Neuronal stem cell (in vitro differentiated cells): ENCODE measurements at regions not wholly inside any gene's neighbourhood (a gene's known extent, or its start where the extent isn't known, plus 50 kb on each side); places are given as distances from the start of the nearest gene placed in this dataset.

Experiments used
- DNase-seq: peaks from one replicate; pipeline ENCODE4 v3.0.0-alpha.2; 2013; ENCODE audit warnings: low spot score
- H2AFZ ChIP-seq: one replicate; pipeline ENCODE4 v1.6.1; 2013; ENCODE audit warnings: mild to moderate bottlenecking, low read length, inconsistent platforms
- H2AK5ac ChIP-seq: 2 replicates; pipeline ENCODE4 v1.6.1; 2013; ENCODE audit warnings: low read depth, mild to moderate bottlenecking, inconsistent platforms, low read length, moderate library complexity, mixed read lengths
- H2BK120ac ChIP-seq: 2 replicates; pipeline ENCODE4 v1.6.1; 2013; ENCODE audit warnings: low read depth, mild to moderate bottlenecking, inconsistent platforms, low read length, moderate library complexity, mixed read lengths
- H2BK12ac ChIP-seq: one replicate; pipeline ENCODE4 v1.6.1; 2013; ENCODE audit warnings: low read length, inconsistent platforms
- H2BK15ac ChIP-seq: 2 replicates; pipeline ENCODE4 v1.6.1; 2013; ENCODE audit warnings: mild to moderate bottlenecking, low read length, inconsistent platforms, mixed read lengths
- H2BK5ac ChIP-seq: one replicate; pipeline ENCODE4 v1.6.1; 2013; ENCODE audit warnings: inconsistent platforms, mild to moderate bottlenecking, low read length, moderate library complexity
- H3K14ac ChIP-seq: one replicate; pipeline ENCODE4 v1.6.1; 2013; ENCODE audit warnings: low read length, inconsistent platforms
- H3K18ac ChIP-seq: 2 replicates; pipeline ENCODE4 v1.6.1; 2013; ENCODE audit warnings: low read length, inconsistent platforms
- H3K23ac ChIP-seq: 2 replicates; pipeline ENCODE4 v1.6.1; 2013; ENCODE audit warnings: low read depth, mild to moderate bottlenecking, mixed read lengths, low read length, inconsistent platforms; ENCODE audit not compliant: poor library complexity
- H3K27ac ChIP-seq: replicated peaks from 3 replicates; pipeline ENCODE4 v1.5.1; 2013; ENCODE audit warnings: low read length, inconsistent platforms
- H3K27me3 ChIP-seq, 3 experiments: 2 replicates each; pipeline ENCODE4 v1.6.1; 2013; ENCODE audit warnings: low read length in 3 of 3, mild to moderate bottlenecking in 2 of 3, inconsistent platforms in 1 of 3, low read depth in 1 of 3, mixed read lengths in 1 of 3, moderate library complexity in 1 of 3; ENCODE audit not compliant: control insufficient read depth in 3 of 3, insufficient read depth in 3 of 3
- H3K36me3 ChIP-seq, 2 donors: replicated peaks in 1 of 2; 2 replicates each; pipeline ENCODE4 v1.6.1; 2013; ENCODE audit warnings: low read length in 2 of 2; ENCODE audit not compliant: control insufficient read depth in 2 of 2, insufficient read depth in 2 of 2
- H3K4ac ChIP-seq: 2 replicates; pipeline ENCODE4 v1.6.1; 2013; ENCODE audit warnings: inconsistent platforms, mild to moderate bottlenecking, low read length, moderate library complexity
- H3K4me1 ChIP-seq, 2 donors: 1 replicate in 1 of 2; 2 replicates in 1 of 2; pipeline ENCODE4 v1.6.1; 2013; ENCODE audit warnings: low read length in 2 of 2, low read depth in 1 of 2; ENCODE audit not compliant: control insufficient read depth in 2 of 2, insufficient read depth in 1 of 2
- H3K4me2 ChIP-seq: one replicate; pipeline ENCODE4 v1.6.1; 2013; ENCODE audit warnings: mild to moderate bottlenecking, low read length, inconsistent platforms; ENCODE audit not compliant: insufficient read depth, poor library complexity, severe bottlenecking
- H3K4me3 ChIP-seq, 2 donors: 2 replicates each; pipeline ENCODE4 v1.5.1; 2013; ENCODE audit warnings: low read length in 2 of 2, mild to moderate bottlenecking in 2 of 2, inconsistent platforms in 1 of 2, moderate library complexity in 1 of 2
- H3K79me1 ChIP-seq: one replicate; pipeline ENCODE4 v1.6.1; 2013; ENCODE audit warnings: low read depth, mild to moderate bottlenecking, inconsistent platforms, low read length, moderate library complexity
- H3K9ac ChIP-seq: one replicate; pipeline ENCODE4 v1.6.1; 2013; ENCODE audit warnings: mild to moderate bottlenecking, low read depth, low read length, inconsistent platforms; ENCODE audit not compliant: poor library complexity
- H3K9me3 ChIP-seq, 2 donors: replicated peaks in 1 of 2; 2 replicates each; pipeline versions ENCODE3 to v1.6.1; 2013; ENCODE audit warnings: low read length in 2 of 2, mild to moderate bottlenecking in 2 of 2, inconsistent platforms in 1 of 2, low read depth in 1 of 2, mixed read lengths in 1 of 2, moderate library complexity in 1 of 2; ENCODE audit not compliant: control insufficient read depth in 2 of 2, insufficient read depth in 1 of 2
- H4K8ac ChIP-seq: one replicate; pipeline ENCODE4 v1.6.1; 2013; ENCODE audit warnings: low read depth, mild to moderate bottlenecking, inconsistent platforms, low read length, moderate library complexity
- H4K91ac ChIP-seq: one replicate; pipeline ENCODE4 v1.6.1; 2013; ENCODE audit warnings: low read length, low read depth, mild to moderate bottlenecking, inconsistent platforms; ENCODE audit not compliant: poor library complexity
- WGBS, 2 donors: extraction: QIAGEN DNeasy Blood & Tissue Kit; methylation state at CpG; one replicate each; pipeline ENCODE4 v1.1.7; 2013; ENCODE audit warnings: missing lambda C conversion rate in 2 of 2, mixed read lengths in 1 of 2; ENCODE audit not compliant: insufficient read length in 2 of 2, insufficient replicate concordance in 1 of 2; ENCODE audit errors: extremely low coverage in 2 of 2; 5-methylcytosine and 5-hydroxymethylcytosine counted together

- no peak overlapping the region for H2AK5ac ChIP-seq
- H4K91ac ChIP-seq = no peak overlapping the region
- no peak overlapping the region for H3K27ac ChIP-seq
- H2BK120ac ChIP-seq = no peak overlapping the region
- WGBS, 2 donors = no CpG with 5 or more reads among the region's 3 CpGs
- no peak overlapping the region for H3K9ac ChIP-seq
- no peak overlapping the region for H4K8ac ChIP-seq
- no peak overlapping the region for H2BK12ac ChIP-seq
- H3K79me1 ChIP-seq = no peaks in the 10 kb centered on the region
- H3K4me1 ChIP-seq = no peaks in the 10 kb centered on the region
- H2BK15ac ChIP-seq = no peak overlapping the region
- no peak overlapping the region for H3K4me2 ChIP-seq
- no peak overlapping the region for H3K23ac ChIP-seq
- no peak overlapping the region for H3K4ac ChIP-seq
- no peak overlapping the region for H2AFZ ChIP-seq
- no peaks in the 10 kb centered on the region for H3K36me3 ChIP-seq
- no peak overlapping the region for H3K4me3 ChIP-seq
- H3K18ac ChIP-seq = no peak overlapping the region
- H3K27me3 ChIP-seq = no peaks in the 10 kb centered on the region
- no peak overlapping the region for H3K14ac ChIP-seq
- DNase-seq = no peak
- no peaks in the 10 kb centered on the region for H3K9me3 ChIP-seq
- H2BK5ac ChIP-seq = no peak overlapping the region
Measured at GRCh38 chr6:148235446-148235845, 107.2 kb upstream of the SASH1 start.

- Histone ChIP-seq H2BK15ac (no peak overlapping the region), H3K14ac (no peak overlapping the region), H3K27ac (no peak overlapping the region), H3K9ac (no peak overlapping the region), H4K91ac (no peak overlapping the region), H4K8ac (no peak overlapping the region), H3K4me3 (no peak overlapping the region), H2BK12ac (no peak overlapping the region), H3K4ac (no peak overlapping the region), H3K79me1 (no peaks in the 10 kb centered on the region), H3K27me3 (no peaks in the 10 kb centered on the region), H2AK5ac (no peak overlapping the region), H3K23ac (no peak overlapping the region), H2BK5ac (no peak overlapping the region), H3K18ac (no peak overlapping the region), H3K4me1 (no peaks in the 10 kb centered on the region), H2BK120ac (no peak overlapping the region), H2AFZ (no peak overlapping the region), H3K4me2 (no peak overlapping the region), H3K9me3 (no peaks in the 10 kb centered on the region), H3K36me3 (no peaks in the 10 kb centered on the region)
- DNase-seq = no peak
- no CpG with 5 or more reads among the region's 7 CpGs for WGBS, 2 donors
Measured at GRCh38 chr6:148238713-148239112, 103.9 kb upstream of the SASH1 start.

- no peak overlapping the region for H3K9ac ChIP-seq
- H3K9me3 ChIP-seq = no peaks in the 10 kb centered on the region
- no peak overlapping the region for H2BK120ac ChIP-seq
- H3K23ac ChIP-seq = no peak overlapping the region
- H3K4me2 ChIP-seq = no peak overlapping the region
- no peak overlapping the region for H2BK15ac ChIP-seq
- no CpG with 5 or more reads among the region's 5 CpGs for WGBS, 2 donors
- H3K79me1 ChIP-seq = no peaks in the 10 kb centered on the region
- H3K27ac ChIP-seq = no peak overlapping the region
- no peak overlapping the region for H3K4ac ChIP-seq
- H3K14ac ChIP-seq = no peak overlapping the region
- H3K18ac ChIP-seq = no peak overlapping the region
- DNase-seq = no peak
- no peak overlapping the region for H3K4me3 ChIP-seq
- H2AK5ac ChIP-seq = no peak overlapping the region
- no peaks in the 10 kb centered on the region for H3K4me1 ChIP-seq
- no peaks in the 10 kb centered on the region for H3K36me3 ChIP-seq
- no peak overlapping the region for H2AFZ ChIP-seq
- no peaks in the 10 kb centered on the region for H3K27me3 ChIP-seq
- H2BK5ac ChIP-seq = no peak overlapping the region
- H4K8ac ChIP-seq = no peak overlapping the region
- H4K91ac ChIP-seq = no peak overlapping the region
- no peak overlapping the region for H2BK12ac ChIP-seq
Measured at GRCh38 chr6:148239215-148239614, 103.4 kb upstream of the SASH1 start.

- Histone ChIP-seq H2BK12ac (no peak overlapping the region), H2BK120ac (no peak overlapping the region), H4K8ac (no peak overlapping the region), H3K9me3 (no peaks in the 10 kb centered on the region), H3K18ac (no peak overlapping the region), H3K23ac (no peak overlapping the region), H3K4ac (no peak overlapping the region), H3K36me3 (no peaks in the 10 kb centered on the region), H3K4me3 (no peak overlapping the region), H2AFZ (no peak overlapping the region), H3K14ac (no peak overlapping the region), H2BK15ac (no peak overlapping the region), H3K9ac (no peak overlapping the region), H3K79me1 (no peaks in the 10 kb centered on the region), H3K4me2 (no peak overlapping the region), H3K4me1 (peaks cover 0 to 4% of the 10 kb centered on the region in 2 donors), H4K91ac (no peak overlapping the region), H3K27ac (no peak overlapping the region), H2AK5ac (no peak overlapping the region), H3K27me3 (no peaks in the 10 kb centered on the region), H2BK5ac (no peak overlapping the region)
- no peak for DNase-seq
- no CpG with 5 or more reads among the region's 6 CpGs for WGBS, 2 donors
Measured at GRCh38 chr6:148239801-148240460, 102.7 kb upstream of the SASH1 start.
